Stimulated activated CD4-positive, alpha-beta T cell treated with anti-CD3 and anti-CD28 coated beads, Interleukin-4, amount 100 ng/mL, for 4 hours (primary cell): ENCODE measurements at regions not wholly inside any gene's neighbourhood (a gene's known extent, or its start where the extent isn't known, plus 50 kb on each side); places are given as distances from the start of the nearest gene placed in this dataset.

Experiments used
- DNase-seq, 2 experiments: peaks; one replicate each; pipeline ENCODE4 v3.0.0-alpha.2; 2020

GRCh38 chr3:72060447-72061034 lies 275.6 kb upstream of the PROK2 start:
- peak in 1 of 2 experiments; percentile 2 for DNase-seq

GRCh38 chr3:72058493-72059081 lies 273.6 kb upstream of the PROK2 start:
- DNase-seq = no peak

GRCh38 chr3:72055436-72055835 lies 270.5 kb upstream of the PROK2 start:
- no peak for DNase-seq

GRCh38 chr3:72054976-72055375 lies 270.0 kb upstream of the PROK2 start:
- DNase-seq = no peak

GRCh38 chr3:72052841-72053409 lies 268.0 kb upstream of the PROK2 start:
- DNase-seq = no peak

- no peak for DNase-seq
Observed at GRCh38 chr3:72050771-72051170, 265.8 kb upstream of the PROK2 start.

GRCh38 chr3:72050048-72050632 lies 265.2 kb upstream of the PROK2 start:
- DNase-seq = no peak

GRCh38 chr3:72049300-72049699 lies 264.4 kb upstream of the PROK2 start:
- DNase-seq = no peak

GRCh38 chr3:72048873-72049272 lies 263.9 kb upstream of the PROK2 start:
- no peak for DNase-seq

GRCh38 chr3:72047221-72047871 lies 262.4 kb upstream of the PROK2 start:
- DNase-seq = no peak

- no peak for DNase-seq
Observed at GRCh38 chr3:72044231-72044855, 259.4 kb upstream of the PROK2 start.

GRCh38 chr3:72043204-72044133 lies 258.5 kb upstream of the PROK2 start:
- no peak for DNase-seq

- DNase-seq = no peak
Observed at GRCh38 chr3:72042397-72043203, 257.7 kb upstream of the PROK2 start.

GRCh38 chr3:72041511-72041910 lies 256.6 kb upstream of the PROK2 start:
- DNase-seq = no peak

- no peak for DNase-seq
Observed at GRCh38 chr3:72041076-72041475, 256.1 kb upstream of the PROK2 start.

GRCh38 chr3:72039677-72040076 lies 254.7 kb upstream of the PROK2 start:
- DNase-seq = no peak

- DNase-seq = no peak
Observed at GRCh38 chr3:72036899-72037298, 252.0 kb upstream of the PROK2 start.

- no peak for DNase-seq
Observed at GRCh38 chr3:72035606-72036005, 250.7 kb upstream of the PROK2 start.

- DNase-seq = no peak
Observed at GRCh38 chr3:72034986-72035385, 250.0 kb upstream of the PROK2 start.

- DNase-seq = no peak
Observed at GRCh38 chr3:72033666-72034428, 248.9 kb upstream of the PROK2 start.
